NCI-H524 treated with DMSO at 0.1 percent for 48 hours (cell line): ENCODE measurements at regions not wholly inside any gene's neighbourhood (a gene's known extent, or its start where the extent isn't known, plus 50 kb on each side); places are given as distances from the start of the nearest gene placed in this dataset.

ENCODE experiments used
- DNase-seq: peaks from one replicate; lab custom pipeline; 2025; lab: John Stamatoyannopoulos, UW

DNA sequence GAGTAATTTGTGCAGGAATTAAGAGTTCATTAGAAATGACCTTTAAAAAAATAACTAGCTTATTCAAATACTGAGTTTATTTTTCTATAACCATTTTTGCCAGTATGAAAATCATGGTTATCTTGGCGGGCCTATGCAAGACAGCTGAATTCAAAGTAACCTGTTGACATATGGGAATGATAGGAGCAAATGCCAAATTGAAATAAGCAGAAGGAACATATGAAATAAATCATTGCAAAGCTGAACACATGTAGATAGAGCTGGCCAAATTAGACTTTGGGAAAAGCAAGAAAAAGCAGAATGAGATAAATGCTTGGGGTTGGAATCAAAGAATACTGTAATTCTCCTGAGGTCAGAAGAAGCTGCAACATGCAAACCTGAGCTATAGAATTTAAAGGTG lies 372.5 kb downstream of the ADAMTS20 start:
- DNase-seq = no peak

DNA sequence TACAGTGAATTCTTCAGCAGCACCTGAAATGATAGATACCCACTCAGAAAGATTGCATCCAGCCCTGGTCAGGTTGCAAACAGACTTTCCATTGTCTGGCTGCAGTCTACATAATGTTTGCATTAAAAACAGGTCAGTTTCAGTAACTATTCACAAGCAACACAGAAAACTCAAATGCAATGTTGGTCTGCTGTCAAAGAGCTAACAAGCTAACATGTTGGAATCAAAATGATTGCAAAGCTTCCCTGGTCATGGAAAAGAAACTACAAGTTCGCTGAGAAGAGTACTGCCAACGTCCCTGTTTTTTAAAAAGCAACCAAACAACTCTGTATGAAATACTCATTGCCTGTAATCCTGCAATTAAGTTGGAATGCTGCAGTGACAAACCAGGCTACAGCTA lies 374.7 kb downstream of the ADAMTS20 start:
- no peak for DNase-seq

DNA sequence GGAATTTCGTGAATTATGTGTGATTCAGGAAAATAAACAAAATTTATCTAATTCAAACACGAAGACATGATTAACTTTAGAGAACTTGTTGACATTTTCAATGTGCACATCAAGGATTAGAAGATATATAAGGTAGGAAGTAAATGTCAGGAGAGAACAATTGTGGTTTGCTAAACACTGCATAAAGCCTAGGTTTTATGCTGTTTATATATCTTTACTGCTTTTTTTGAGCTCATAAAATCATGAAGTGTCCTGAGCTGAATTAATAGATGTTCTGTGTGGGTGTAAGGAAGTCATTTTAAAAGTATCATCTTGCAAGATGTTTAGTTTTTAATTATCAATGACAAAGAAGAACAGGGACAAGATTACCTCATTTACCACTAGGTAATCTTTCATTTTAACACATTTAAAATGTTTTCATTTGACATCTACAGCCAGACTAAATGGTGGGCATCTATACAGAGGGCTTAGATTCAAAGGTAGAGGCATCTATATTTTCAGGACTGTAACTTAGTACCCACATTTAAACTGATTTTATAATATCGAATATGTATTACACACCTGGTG lies 382.8 kb downstream of the ADAMTS20 start:
- no peak for DNase-seq

DNA sequence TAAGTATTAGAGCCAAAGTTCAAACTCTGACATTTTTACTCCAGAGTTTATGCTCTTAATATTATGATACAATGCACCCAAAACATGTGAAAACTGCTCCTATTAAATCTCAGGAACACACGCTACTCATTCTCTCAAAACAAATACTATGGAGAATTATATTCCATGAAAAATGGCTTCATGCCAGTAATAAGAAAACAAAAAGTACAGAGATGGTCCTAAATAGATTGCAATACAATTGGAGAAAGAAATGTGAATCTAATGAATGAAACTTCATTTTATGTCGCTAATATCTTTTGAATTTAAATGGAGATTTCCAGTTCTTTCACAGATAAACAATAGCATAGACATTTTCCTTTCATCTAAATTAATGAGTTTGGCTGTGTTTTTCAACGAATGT lies 384.3 kb downstream of the ADAMTS20 start:
- DNase-seq = no peak

GRCh38 chr12:43165351-43165750 lies 386.7 kb downstream of the ADAMTS20 start:
- no peak for DNase-seq

- no peak for DNase-seq
Measured at GRCh38 chr12:43162138-43162537, 389.9 kb downstream of the ADAMTS20 start.

- DNase-seq = no peak
Measured at GRCh38 chr12:43159506-43159905, 392.5 kb downstream of the ADAMTS20 start.

DNA sequence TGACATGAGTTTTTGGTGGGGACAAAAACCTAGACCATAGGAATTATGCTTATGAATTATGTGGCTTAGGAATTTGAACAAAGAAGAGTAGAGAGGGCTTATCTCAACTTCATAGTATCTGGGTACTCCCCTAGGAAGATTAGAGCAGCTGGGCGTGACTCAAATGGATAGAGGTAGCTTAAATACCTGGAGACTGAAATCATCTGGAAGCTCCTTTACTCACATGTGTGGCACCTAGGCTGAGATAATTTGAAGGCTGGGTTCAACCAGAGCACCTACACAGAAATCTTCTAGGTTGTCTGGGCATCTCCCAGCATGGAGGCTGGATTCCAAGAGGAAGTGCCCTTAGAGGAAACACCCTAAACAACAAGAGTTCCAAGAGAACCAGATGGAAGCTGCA lies 393.9 kb downstream of the ADAMTS20 start:
- no peak for DNase-seq

GRCh38 chr12:43155376-43155775 lies 396.6 kb downstream of the ADAMTS20 start:
- no peak for DNase-seq

DNA sequence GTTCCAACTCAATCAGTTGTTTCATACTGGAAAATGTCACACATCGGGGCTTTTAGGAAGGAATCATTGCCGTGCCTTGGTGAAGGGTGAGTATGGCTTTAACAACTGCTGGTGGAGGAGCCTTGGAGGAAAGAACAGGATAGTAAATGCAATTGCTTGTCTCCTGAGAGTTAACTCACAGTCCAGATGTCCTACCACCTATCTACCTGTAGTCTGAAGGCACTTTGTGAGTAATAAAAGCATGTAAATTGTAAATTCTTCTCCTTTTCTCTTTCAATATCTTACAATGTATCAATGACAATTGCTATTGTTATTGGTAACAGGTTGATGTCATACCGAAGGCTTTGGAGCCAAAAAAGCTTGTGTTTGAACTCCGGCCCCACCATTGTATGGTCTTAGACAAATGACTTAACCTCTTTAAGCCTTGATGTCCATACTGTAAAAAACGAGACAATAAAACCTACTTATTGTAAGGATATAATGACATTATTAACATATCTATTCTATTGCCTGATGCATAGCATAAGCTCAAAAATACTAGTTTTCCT lies 397.4 kb downstream of the ADAMTS20 start:
- DNase-seq = no peak

- no peak for DNase-seq
Measured at GRCh38 chr12:43151441-43151981, 400.5 kb downstream of the ADAMTS20 start.

DNA sequence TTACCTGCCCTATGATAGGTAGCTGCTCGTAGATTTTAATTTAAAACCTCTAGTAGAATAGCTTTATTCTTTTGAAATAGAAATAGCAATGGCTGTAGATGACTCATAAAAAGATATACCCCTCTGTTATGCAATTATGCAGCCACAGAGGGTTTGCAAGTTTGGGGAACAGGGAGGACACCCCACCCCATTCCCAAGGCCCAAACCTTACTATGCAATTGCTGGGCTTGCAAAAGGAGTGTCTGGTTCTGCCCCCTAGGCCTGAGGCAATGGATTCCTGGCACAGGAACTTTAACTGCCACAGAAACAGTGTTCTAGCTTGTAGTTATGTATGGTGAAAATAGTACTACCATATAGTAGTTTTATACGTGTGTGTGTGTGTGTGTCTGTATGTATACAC lies 403.3 kb downstream of the ADAMTS20 start:
- DNase-seq = no peak

DNA sequence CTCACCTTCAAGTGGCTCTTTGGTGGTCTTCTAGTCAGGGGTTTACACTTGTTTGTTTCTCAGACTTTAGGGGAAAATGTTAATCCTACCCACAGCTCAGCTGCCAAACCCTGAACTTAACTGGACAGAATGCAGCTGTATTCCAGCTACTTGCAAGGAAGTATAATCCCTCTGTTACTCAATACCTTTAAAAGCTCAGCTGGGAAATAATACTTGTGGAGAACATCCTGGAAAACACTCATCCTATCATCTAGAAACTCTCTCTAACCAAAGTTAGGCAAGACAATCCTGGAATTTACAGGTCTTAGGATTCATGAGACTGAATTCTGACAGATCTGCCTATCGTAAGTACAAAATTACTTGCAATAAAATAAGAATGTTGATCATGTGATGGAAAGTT lies 404.1 kb downstream of the ADAMTS20 start:
- DNase-seq = no peak

DNA sequence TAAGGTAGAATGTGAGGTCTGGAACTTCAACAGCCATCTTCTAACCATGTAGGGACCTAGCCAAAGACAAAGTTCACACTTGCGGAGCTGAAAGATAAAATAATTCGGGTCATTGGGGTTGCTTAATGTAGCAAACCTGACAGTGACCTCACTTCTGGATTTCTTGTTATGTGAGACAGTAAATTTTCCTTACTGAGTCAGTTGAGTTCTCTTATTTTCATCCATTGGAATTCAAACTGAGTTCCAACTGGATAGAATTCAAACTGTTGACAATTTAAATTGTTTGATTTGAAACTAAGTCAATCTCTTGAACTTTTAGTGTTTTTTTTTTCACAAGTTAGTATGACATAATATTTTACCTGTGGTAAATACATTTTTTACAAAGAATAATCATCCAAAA lies 406.5 kb downstream of the ADAMTS20 start:
- DNase-seq = no peak

DNA sequence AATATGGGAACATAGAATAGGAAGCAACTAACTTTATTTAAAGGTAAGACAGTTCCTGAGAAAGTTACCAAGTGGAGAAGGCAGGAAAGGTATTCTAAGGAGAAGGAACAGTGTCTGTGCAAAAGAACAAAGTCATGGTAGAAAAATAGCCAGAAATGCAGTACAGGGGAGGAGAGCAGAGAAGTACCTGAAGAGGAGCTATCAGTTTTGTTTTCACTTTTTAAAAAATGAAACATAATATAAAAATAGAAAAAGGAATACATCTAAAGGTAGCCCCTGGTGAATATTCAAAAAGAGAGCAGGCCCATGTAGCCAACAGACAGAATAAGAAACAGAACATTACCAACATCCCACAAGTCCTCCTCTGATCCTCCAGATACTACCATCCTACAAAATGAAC lies 408.7 kb downstream of the ADAMTS20 start:
- no peak for DNase-seq

DNA sequence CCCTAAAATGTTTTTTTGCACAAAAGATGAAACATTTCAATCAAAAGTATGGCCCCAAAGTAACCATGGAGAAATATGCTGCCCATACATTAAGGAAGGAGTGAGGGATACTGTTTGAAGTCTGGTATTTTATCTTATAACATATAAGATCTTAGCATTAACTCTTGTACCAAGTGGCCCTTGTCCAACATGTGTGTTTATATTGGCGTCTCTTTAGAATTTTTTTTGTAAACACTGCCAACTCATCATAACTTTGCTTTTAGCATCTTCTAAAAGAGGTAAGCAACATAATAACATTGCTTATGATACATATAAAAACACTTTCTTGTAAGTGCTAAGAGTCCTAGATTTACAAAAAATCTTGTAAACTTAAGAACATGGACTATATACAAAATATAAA lies 419.7 kb downstream of the ADAMTS20 start:
- no peak for DNase-seq

- DNase-seq = no peak
Measured at GRCh38 chr12:43131301-43131700, 420.7 kb downstream of the ADAMTS20 start.

GRCh38 chr12:43127886-43128549 lies 424.0 kb downstream of the ADAMTS20 start:
- no peak for DNase-seq

GRCh38 chr12:43126652-43127375 lies 425.2 kb downstream of the ADAMTS20 start:
- DNase-seq = no peak

- DNase-seq = no peak
Measured at GRCh38 chr12:43123461-43123860, 428.5 kb downstream of the ADAMTS20 start.

DNA sequence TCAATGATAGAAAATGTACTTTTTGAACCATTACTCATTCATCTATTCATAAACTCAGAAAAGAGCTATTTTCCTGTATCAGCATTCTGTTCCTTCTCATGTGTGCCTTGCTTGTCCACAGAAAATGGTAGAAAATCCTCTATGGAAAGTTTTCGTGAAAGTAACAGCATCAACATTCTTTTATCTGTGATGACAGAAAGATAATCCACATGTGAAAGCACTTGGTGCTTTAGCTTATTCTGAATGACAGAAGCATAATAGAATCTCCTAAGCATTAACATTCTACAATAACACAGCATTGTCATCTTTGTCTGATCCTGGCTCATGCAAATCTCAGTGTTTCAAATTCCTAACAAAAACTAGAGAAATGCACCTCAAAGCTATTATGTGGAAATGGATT lies 431.9 kb downstream of the ADAMTS20 start:
- no peak for DNase-seq

GRCh38 chr12:43118881-43119280 lies 433.1 kb downstream of the ADAMTS20 start:
- no peak for DNase-seq

GRCh38 chr12:43118234-43118633 lies 433.8 kb downstream of the ADAMTS20 start:
- no peak for DNase-seq
